SK-N-SH treated with all-trans-retinoic acid at 6 μM for 48 hours (cell line): ENCODE measurements at regions not wholly inside any gene's neighbourhood (a gene's known extent, or its start where the extent isn't known, plus 50 kb on each side); places are given as distances from the start of the nearest gene placed in this dataset.
A peak's percentile ranks its signal among the peaks of the same experiment; 100 is the strongest.

ENCODE experiments used
- ATAC-seq: fragments of 200-7000 bp; cut with Tn5 transposase; 3 replicates; pipeline ENCODE4 v1.9.1; 2020; ENCODE audit warnings: mild to moderate bottlenecking, moderate library complexity
- BACH2 ChIP-seq: fragments of 250-450 bp; sonication (Bioruptor Pico); IDR thresholded peaks from 2 replicates; pipeline ENCODE4 v1.9.0; 2021; ENCODE audit warnings: mild to moderate bottlenecking, borderline replicate concordance
- CSDC2 ChIP-seq: fragments of 250-450 bp; sonication (Bioruptor Pico); IDR thresholded peaks from 2 replicates; pipeline ENCODE4 v1.5.0; 2020; ENCODE audit warnings: mild to moderate bottlenecking, moderate library complexity
- ESRRG ChIP-seq: fragments of 250-450 bp; sonication (Bioruptor Pico); IDR thresholded peaks from 2 replicates; pipeline ENCODE4 v1.6.1; 2021; ENCODE audit warnings: mild to moderate bottlenecking
- GLIS3 ChIP-seq: fragments of 250-450 bp; sonication (Bioruptor Pico); IDR thresholded peaks from 2 replicates; pipeline ENCODE4 v1.5.0; 2020; ENCODE audit warnings: mild to moderate bottlenecking, moderate library complexity
- ISL1 ChIP-seq: fragments of 250-450 bp; sonication (Bioruptor Pico); IDR thresholded peaks from 2 replicates; pipeline ENCODE4 v2.1.2; 2022; ENCODE audit warnings: mild to moderate bottlenecking, moderate library complexity
- OSR1 ChIP-seq: fragments of 250-450 bp; sonication (Bioruptor Pico); IDR thresholded peaks from 2 replicates; pipeline ENCODE4 v1.8.0; 2022; ENCODE audit warnings: moderate library complexity, mild to moderate bottlenecking, inconsistent platforms
- PATZ1 ChIP-seq: fragments of 250-450 bp; sonication (Bioruptor Pico); IDR thresholded peaks from 2 replicates; pipeline ENCODE4 v1.8.0; 2020; ENCODE audit warnings: mild to moderate bottlenecking, moderate library complexity, borderline replicate concordance
- PPARA ChIP-seq: fragments of 250-450 bp; sonication (Bioruptor Pico); IDR thresholded peaks from 2 replicates; pipeline ENCODE4 v1.5.0; 2020; ENCODE audit warnings: mild to moderate bottlenecking, borderline replicate concordance
- RARB ChIP-seq: fragments of 250-450 bp; sonication (Bioruptor Pico); IDR thresholded peaks from 2 replicates; pipeline ENCODE4 v1.8.0; 2021; ENCODE audit warnings: mild to moderate bottlenecking, moderate library complexity
- TCF4 ChIP-seq: fragments of 250-450 bp; sonication (Bioruptor Pico); IDR thresholded peaks from 2 replicates; pipeline ENCODE4 v1.8.0; 2021; ENCODE audit warnings: mild to moderate bottlenecking, moderate library complexity, borderline replicate concordance
- TOX ChIP-seq: fragments of 250-450 bp; sonication (Bioruptor Pico); IDR thresholded peaks from 2 replicates; pipeline ENCODE4 v1.8.0; 2021; ENCODE audit warnings: mild to moderate bottlenecking, moderate library complexity, borderline replicate concordance
- ZFP3 ChIP-seq: fragments of 250-450 bp; sonication (Bioruptor Pico); IDR thresholded peaks from 2 replicates; pipeline ENCODE4 v1.5.0; 2020; ENCODE audit warnings: mild to moderate bottlenecking, moderate library complexity
- ZNF70 ChIP-seq: fragments of 450-650 bp; formaldehyde crosslinking; IDR thresholded peaks from 2 replicates; pipeline ENCODE4 v1.5.0; 2020; ENCODE audit warnings: mild to moderate bottlenecking, moderate library complexity
- ZNF8 ChIP-seq: fragments of 450-650 bp; formaldehyde crosslinking; IDR thresholded peaks from 2 replicates; pipeline ENCODE4 v1.5.0; 2020; ENCODE audit warnings: mild to moderate bottlenecking, moderate library complexity
- TF ChIP-seq, protein P1 (sequence below): fragments of 250-450 bp; sonication (Bioruptor Pico); IDR thresholded peaks from 2 replicates; pipeline ENCODE4 v1.5.1; 2021; ENCODE audit warnings: mild to moderate bottlenecking, moderate library complexity
- TF ChIP-seq, protein P2 (sequence below): fragments of 250-450 bp; sonication (Bioruptor Pico); IDR thresholded peaks from 2 replicates; pipeline ENCODE4 v1.5.0; 2020; ENCODE audit warnings: mild to moderate bottlenecking, moderate library complexity
- TF ChIP-seq, protein P3 (sequence below): fragments of 250-450 bp; sonication (Bioruptor Pico); IDR thresholded peaks from 2 replicates; pipeline ENCODE4 v1.8.0; 2021; ENCODE audit warnings: low read depth, mild to moderate bottlenecking, moderate library complexity, borderline replicate concordance
- TF ChIP-seq, protein P4 (sequence below): fragments of 250-450 bp; sonication (Bioruptor Pico); IDR thresholded peaks from 2 replicates; pipeline ENCODE4 v1.5.1; 2020; ENCODE audit warnings: low read depth, mild to moderate bottlenecking, moderate library complexity

GRCh38 chr17:65278820-65279184, 141.6 kb downstream of the RGS9 start (continued):
- TF ChIP-seq, protein P1, sequence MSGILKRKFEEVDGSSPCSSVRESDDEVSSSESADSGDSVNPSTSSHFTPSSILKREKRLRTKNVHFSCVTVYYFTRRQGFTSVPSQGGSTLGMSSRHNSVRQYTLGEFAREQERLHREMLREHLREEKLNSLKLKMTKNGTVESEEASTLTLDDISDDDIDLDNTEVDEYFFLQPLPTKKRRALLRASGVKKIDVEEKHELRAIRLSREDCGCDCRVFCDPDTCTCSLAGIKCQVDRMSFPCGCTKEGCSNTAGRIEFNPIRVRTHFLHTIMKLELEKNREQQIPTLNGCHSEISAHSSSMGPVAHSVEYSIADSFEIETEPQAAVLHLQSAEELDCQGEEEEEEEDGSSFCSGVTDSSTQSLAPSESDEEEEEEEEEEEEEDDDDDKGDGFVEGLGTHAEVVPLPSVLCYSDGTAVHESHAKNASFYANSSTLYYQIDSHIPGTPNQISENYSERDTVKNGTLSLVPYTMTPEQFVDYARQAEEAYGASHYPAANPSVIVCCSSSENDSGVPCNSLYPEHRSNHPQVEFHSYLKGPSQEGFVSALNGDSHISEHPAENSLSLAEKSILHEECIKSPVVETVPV (CRISPR knock-in tag), result no peak

DNA sequence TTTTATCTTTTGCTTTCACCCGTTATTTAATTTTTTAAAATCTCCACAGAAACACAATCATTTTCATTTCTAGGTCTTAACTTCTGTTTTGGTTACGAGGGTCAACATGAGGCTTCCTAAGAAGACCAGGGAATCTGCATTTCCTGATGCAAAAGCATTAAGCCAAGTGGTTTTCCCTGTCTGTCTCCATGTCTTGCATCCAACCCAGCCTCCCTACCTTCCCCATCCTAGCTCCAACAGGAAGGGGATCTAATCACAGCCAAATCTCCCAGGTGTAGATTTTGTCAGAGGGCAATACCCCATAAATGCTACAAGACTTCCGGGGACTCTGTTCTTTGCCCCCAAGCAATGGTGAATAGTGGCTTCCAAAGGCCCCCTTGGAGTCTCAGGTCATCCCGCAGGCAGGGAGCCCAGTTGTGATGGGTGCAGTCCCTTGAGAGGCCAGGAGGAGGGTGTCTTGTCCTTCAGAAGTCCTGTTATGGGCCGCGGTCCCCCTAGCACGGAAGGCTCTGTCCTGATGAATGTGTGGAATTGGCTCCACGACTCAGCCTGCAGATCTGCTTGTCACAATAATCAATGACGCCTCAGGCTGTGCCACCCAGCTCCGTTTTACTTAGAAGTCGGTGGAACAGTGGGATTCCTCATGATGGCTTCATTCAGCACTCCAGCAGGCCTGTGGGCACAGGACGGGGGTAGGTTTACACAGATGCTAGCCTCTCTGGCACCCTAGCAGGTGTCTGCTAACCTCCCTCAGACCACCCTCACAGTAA, 141.1 kb downstream of the RGS9 start:
- peak; percentile 98 for ATAC-seq
- TF ChIP-seq, protein P2, sequence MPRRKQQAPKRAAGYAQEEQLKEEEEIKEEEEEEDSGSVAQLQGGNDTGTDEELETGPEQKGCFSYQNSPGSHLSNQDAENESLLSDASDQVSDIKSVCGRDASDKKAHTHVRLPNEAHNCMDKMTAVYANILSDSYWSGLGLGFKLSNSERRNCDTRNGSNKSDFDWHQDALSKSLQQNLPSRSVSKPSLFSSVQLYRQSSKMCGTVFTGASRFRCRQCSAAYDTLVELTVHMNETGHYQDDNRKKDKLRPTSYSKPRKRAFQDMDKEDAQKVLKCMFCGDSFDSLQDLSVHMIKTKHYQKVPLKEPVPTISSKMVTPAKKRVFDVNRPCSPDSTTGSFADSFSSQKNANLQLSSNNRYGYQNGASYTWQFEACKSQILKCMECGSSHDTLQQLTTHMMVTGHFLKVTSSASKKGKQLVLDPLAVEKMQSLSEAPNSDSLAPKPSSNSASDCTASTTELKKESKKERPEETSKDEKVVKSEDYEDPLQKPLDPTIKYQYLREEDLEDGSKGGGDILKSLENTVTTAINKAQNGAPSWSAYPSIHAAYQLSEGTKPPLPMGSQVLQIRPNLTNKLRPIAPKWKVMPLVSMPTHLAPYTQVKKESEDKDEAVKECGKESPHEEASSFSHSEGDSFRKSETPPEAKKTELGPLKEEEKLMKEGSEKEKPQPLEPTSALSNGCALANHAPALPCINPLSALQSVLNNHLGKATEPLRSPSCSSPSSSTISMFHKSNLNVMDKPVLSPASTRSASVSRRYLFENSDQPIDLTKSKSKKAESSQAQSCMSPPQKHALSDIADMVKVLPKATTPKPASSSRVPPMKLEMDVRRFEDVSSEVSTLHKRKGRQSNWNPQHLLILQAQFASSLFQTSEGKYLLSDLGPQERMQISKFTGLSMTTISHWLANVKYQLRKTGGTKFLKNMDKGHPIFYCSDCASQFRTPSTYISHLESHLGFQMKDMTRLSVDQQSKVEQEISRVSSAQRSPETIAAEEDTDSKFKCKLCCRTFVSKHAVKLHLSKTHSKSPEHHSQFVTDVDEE (CRISPR knock-in tag), result no peak
- TF ChIP-seq TOX (no peak), BACH2 (no peak), ZFP3 (CRISPR knock-in tag) (no peak), CSDC2 (CRISPR knock-in tag) (no peak), ESRRG (CRISPR knock-in tag) (no peak), GLIS3 (CRISPR knock-in tag) (no peak), PATZ1 (CRISPR knock-in tag) (no peak), ISL1 (no peak), ZNF8 (CRISPR knock-in tag) (no peak)
- TF ChIP-seq, protein P3, sequence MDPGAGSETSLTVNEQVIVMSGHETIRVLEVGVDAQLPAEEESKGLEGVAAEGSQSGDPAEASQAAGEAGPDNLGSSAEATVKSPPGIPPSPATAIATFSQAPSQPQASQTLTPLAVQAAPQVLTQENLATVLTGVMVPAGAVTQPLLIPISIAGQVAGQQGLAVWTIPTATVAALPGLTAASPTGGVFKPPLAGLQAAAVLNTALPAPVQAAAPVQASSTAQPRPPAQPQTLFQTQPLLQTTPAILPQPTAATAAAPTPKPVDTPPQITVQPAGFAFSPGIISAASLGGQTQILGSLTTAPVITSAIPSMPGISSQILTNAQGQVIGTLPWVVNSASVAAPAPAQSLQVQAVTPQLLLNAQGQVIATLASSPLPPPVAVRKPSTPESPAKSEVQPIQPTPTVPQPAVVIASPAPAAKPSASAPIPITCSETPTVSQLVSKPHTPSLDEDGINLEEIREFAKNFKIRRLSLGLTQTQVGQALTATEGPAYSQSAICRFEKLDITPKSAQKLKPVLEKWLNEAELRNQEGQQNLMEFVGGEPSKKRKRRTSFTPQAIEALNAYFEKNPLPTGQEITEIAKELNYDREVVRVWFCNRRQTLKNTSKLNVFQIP (CRISPR knock-in tag), result no peak
- TF ChIP-seq, all 23 proteins: peak for 0

DNA sequence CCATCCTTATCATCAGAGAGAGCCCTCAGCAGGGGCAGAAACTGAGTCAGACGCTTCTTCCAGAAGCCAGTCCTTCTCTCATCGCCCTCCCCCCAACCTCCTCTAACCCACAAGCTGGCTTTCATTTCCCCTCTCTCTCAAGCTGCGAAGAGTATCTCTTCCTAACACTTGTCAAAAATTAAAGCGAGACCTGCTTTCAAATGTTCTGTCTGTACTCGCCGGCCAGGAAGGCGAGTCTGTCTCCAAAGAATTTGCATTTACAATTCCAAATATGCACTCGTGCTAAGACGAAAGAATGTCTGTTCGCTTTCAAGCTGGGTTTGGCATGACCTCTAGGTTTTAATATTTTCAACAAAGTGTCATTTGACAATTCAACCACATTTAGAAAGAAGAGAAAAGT, 140.4 kb downstream of the RGS9 start:
- no peak; the same call in 2 of the 3 replicates for ATAC-seq
- TF ChIP-seq ZNF8 (CRISPR knock-in tag) (no peak), PPARA (CRISPR knock-in tag) (no peak), ZFP3 (CRISPR knock-in tag) (no peak), ISL1 (no peak), TCF4 (no peak), CSDC2 (CRISPR knock-in tag) (no peak), ZNF70 (CRISPR knock-in tag) (no peak), RARB (CRISPR knock-in tag) (no peak), GLIS3 (CRISPR knock-in tag) (no peak), OSR1 (CRISPR knock-in tag) (no peak), BACH2 (no peak), PATZ1 (CRISPR knock-in tag) (no peak), ESRRG (CRISPR knock-in tag) (no peak)
- TF ChIP-seq, protein P4, sequence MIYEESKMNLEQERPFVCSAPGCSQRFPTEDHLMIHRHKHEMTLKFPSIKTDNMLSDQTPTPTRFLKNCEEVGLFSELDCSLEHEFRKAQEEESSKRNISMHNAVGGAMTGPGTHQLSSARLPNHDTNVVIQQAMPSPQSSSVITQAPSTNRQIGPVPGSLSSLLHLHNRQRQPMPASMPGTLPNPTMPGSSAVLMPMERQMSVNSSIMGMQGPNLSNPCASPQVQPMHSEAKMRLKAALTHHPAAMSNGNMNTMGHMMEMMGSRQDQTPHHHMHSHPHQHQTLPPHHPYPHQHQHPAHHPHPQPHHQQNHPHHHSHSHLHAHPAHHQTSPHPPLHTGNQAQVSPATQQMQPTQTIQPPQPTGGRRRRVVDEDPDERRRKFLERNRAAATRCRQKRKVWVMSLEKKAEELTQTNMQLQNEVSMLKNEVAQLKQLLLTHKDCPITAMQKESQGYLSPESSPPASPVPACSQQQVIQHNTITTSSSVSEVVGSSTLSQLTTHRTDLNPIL, result no peak
- TF ChIP-seq, protein P3 (CRISPR knock-in tag), result no peak
- TF ChIP-seq, protein P2 (CRISPR knock-in tag), result no peak
- TF ChIP-seq, protein P1 (CRISPR knock-in tag), result no peak
